Endothelial cell of umbilical vein (primary cell): ENCODE measurements at regions not wholly inside any gene's neighbourhood (a gene's known extent, or its start where the extent isn't known, plus 50 kb on each side); places are given as distances from the start of the nearest gene placed in this dataset.
A peak's percentile ranks its signal among the peaks of the same experiment; 100 is the strongest.

Source experiments
- EZH2 ChIP-seq: IDR thresholded peaks from 2 replicates; pipeline ENCODE4 v1.6.1; 2012; ENCODE audit warnings: borderline replicate concordance, low read depth, mild to moderate bottlenecking, moderate library complexity, low read length, inconsistent platforms; ENCODE audit not compliant: severe bottlenecking
- FOS ChIP-seq: IDR thresholded peaks from 2 replicates; pipeline ENCODE4 v1.6.1; 2011; ENCODE audit warnings: mild to moderate bottlenecking, low read length, moderate library complexity, borderline replicate concordance; ENCODE audit not compliant: insufficient read depth
- MYC ChIP-seq: IDR thresholded peaks from one replicate; pipeline ENCODE4 v1.6.1; 2011; ENCODE audit warnings: mild to moderate bottlenecking, low read depth, low read length
- POLR2A ChIP-seq: IDR thresholded peaks from 2 replicates; pipeline ENCODE4 v1.6.1; 2012; ENCODE audit warnings: low read depth, mild to moderate bottlenecking, control low read depth, low read length
- POLR2AphosphoS5 ChIP-seq: IDR thresholded peaks from 2 replicates; pipeline ENCODE4 v1.6.1; 2012; ENCODE audit warnings: low read depth, mild to moderate bottlenecking, control low read depth, low read length, moderate library complexity; ENCODE audit not compliant: insufficient read depth
- TF ChIP-seq, protein P1 (sequence below), 2 donors: IDR thresholded peaks; 1 replicate in 1 of 2; 2 replicates in 1 of 2; pipeline ENCODE4 v1.5.1; 2011; ENCODE audit warnings: low read length in 2 of 2, mild to moderate bottlenecking in 2 of 2, moderate library complexity in 2 of 2, control low read depth in 1 of 2, inconsistent platforms in 1 of 2, low read depth in 1 of 2; ENCODE audit not compliant: insufficient read depth in 1 of 2; ENCODE audit errors: extremely low read depth in 1 of 2
- TF ChIP-seq, protein P2 (sequence below): IDR thresholded peaks from 2 replicates; pipeline ENCODE4 v1.6.1; 2011; ENCODE audit not compliant: insufficient read depth, insufficient read length

DNA sequence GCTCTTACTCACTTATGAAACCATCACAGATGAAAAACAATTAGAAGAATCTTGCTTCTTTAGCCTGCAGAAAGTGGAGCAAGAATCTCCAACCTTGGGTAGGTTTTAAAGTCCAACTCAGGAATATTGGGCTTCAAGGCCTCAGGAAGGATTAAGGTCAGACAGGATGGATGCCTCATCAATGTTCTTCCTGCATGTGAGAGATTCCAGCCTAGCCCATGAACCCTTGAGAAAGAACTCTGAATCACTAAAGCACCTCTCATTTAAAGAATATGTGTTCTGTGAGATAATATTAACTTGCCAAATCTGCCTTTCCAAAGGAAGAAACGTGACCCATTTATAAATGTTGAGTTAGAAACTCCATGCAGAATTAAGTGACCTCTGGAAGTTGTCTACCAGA is 345.2 kb upstream of the CAMK1G start:
- TF ChIP-seq POLR2A = no peak
- TF ChIP-seq, protein P1, sequence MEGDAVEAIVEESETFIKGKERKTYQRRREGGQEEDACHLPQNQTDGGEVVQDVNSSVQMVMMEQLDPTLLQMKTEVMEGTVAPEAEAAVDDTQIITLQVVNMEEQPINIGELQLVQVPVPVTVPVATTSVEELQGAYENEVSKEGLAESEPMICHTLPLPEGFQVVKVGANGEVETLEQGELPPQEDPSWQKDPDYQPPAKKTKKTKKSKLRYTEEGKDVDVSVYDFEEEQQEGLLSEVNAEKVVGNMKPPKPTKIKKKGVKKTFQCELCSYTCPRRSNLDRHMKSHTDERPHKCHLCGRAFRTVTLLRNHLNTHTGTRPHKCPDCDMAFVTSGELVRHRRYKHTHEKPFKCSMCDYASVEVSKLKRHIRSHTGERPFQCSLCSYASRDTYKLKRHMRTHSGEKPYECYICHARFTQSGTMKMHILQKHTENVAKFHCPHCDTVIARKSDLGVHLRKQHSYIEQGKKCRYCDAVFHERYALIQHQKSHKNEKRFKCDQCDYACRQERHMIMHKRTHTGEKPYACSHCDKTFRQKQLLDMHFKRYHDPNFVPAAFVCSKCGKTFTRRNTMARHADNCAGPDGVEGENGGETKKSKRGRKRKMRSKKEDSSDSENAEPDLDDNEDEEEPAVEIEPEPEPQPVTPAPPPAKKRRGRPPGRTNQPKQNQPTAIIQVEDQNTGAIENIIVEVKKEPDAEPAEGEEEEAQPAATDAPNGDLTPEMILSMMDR (IDR thresholded peaks at IDR 0.05; ENCODE audit: extremely low read depth in 1 of 2, insufficient read depth in 1 of 2, low read depth in 1 of 2, low read length in 2 of 2) = no peak
- no peak for TF ChIP-seq POLR2AphosphoS5
- TF ChIP-seq EZH2 = no peak
- TF ChIP-seq, protein P2, sequence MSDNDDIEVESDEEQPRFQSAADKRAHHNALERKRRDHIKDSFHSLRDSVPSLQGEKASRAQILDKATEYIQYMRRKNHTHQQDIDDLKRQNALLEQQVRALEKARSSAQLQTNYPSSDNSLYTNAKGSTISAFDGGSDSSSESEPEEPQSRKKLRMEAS = no peak
- TF ChIP-seq MYC = no peak
- TF ChIP-seq FOS = peak; percentile 82
